ENCODE measurements at regions not wholly inside any gene's neighbourhood (a gene's known extent, or its start where the extent isn't known, plus 50 kb on each side); places are given as distances from the start of the nearest gene placed in this dataset.

GRCh38 chr2:107078584-107078983, 192.6 kb upstream of the ST6GAL2 start:
- no peak overlapping the region for H3K4me3 ChIP-seq (ENCODE audit: low read depth, low read length)
- TF ChIP-seq, protein P1, sequence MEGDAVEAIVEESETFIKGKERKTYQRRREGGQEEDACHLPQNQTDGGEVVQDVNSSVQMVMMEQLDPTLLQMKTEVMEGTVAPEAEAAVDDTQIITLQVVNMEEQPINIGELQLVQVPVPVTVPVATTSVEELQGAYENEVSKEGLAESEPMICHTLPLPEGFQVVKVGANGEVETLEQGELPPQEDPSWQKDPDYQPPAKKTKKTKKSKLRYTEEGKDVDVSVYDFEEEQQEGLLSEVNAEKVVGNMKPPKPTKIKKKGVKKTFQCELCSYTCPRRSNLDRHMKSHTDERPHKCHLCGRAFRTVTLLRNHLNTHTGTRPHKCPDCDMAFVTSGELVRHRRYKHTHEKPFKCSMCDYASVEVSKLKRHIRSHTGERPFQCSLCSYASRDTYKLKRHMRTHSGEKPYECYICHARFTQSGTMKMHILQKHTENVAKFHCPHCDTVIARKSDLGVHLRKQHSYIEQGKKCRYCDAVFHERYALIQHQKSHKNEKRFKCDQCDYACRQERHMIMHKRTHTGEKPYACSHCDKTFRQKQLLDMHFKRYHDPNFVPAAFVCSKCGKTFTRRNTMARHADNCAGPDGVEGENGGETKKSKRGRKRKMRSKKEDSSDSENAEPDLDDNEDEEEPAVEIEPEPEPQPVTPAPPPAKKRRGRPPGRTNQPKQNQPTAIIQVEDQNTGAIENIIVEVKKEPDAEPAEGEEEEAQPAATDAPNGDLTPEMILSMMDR (IDR thresholded peaks at IDR 0.05; ENCODE audit: insufficient read depth, low read depth, low read length, missing control alignments), result no peak
- no peak for DNase-seq (ENCODE audit: low read depth)

GRCh38 chr2:107086497-107086896, 200.5 kb upstream of the ST6GAL2 start:
- no peak overlapping the region for H3K4me3 ChIP-seq (ENCODE audit: low read depth, low read length)
- DNase-seq (ENCODE audit: low read depth), result no peak
- TF ChIP-seq, protein P1 (IDR thresholded peaks at IDR 0.05; ENCODE audit: insufficient read depth, low read depth, low read length, missing control alignments), result no peak

DNA sequence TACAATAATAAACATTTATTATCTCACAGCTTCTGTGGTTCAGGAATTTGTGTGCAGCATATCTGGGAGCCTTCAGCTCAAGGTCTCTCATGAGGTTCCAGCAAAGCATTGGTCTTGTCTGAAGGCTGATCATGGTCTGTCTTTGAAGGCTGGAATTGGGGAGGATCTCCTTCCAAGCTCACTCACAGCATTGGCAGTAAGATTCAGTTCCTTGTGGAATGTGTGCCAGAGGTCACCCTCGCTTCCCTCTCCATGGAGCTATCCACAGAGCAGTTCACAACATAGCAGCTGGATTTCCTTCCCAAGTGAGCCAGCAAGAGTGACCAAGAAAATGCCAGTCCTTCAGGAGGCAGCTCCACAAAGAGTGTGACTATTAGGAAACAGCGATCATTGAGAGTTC, 202.2 kb upstream of the ST6GAL2 start:
- DNase-seq (ENCODE audit: low read depth), result no peak
- H3K4me3 ChIP-seq (ENCODE audit: low read depth, low read length), result no peak overlapping the region
- TF ChIP-seq, protein P1 (IDR thresholded peaks at IDR 0.05; ENCODE audit: insufficient read depth, low read depth, low read length, missing control alignments), result no peak

- H3K4me3 ChIP-seq (ENCODE audit: low read depth, low read length), result no peak overlapping the region
- no peak for DNase-seq (ENCODE audit: low read depth)
- TF ChIP-seq, protein P1 (IDR thresholded peaks at IDR 0.05; ENCODE audit: insufficient read depth, low read depth, low read length, missing control alignments), result no peak
Measured at GRCh38 chr2:107091163-107091864, 205.3 kb upstream of the ST6GAL2 start.

DNA sequence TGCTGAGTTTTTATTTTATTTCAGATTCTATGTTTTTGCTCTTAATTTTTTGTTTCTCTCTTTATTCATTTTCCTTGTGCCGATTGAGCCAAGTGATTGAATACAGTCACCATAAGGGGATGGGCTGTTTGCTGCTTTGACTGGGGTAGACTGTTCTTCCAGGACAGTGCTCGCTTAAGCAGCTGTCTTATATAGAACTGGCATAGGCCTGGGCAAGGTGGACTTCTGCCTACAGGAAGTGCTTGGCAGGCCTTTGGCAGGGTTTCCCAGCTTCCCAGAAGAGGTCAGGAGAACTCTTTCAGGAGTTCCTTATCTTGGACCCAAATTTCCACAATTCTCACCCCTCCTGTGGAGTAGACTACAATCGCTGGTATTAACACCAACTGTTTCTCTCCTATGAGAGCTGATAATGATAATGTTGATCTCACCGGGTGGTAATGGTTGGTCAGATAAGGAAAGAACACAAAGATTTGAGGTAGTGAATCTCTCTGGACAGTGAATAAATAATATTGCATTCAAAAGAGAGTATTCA, 207.5 kb upstream of the ST6GAL2 start:
- TF ChIP-seq, protein P1 (IDR thresholded peaks at IDR 0.05; ENCODE audit: insufficient read depth, low read depth, low read length, missing control alignments), result no peak
- no peak overlapping the region for H3K4me3 ChIP-seq (ENCODE audit: low read depth, low read length)
- DNase-seq (ENCODE audit: low read depth), result no peak

DNA sequence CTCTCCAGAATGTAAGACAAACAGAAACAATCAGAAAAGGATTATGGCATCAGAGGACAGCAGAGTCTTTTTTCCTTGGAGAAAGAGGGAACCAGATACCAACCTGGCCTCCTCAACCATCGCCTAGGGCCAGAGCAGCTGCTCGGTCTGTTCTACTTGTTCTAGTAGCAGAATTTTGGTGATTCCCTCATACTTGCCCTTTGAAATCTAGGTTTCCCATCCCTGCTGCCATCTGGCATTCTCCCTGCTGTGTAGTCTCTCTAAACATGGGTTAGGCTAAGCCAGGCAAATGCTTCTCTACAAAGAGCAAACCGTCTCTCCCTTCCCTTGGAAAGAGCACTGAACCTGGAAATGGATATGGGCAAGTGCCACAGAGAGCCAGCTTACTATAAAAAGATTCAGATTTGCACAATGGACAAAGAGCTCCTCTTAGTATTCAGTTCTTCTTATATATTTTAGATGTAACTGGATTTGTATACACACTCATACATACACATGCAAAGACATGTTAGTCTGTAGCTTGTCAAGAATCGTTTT, 208.6 kb upstream of the ST6GAL2 start:
- no peak overlapping the region for H3K4me3 ChIP-seq (ENCODE audit: low read depth, low read length)
- TF ChIP-seq, protein P1 (IDR thresholded peaks at IDR 0.05; ENCODE audit: insufficient read depth, low read depth, low read length, missing control alignments), result no peak
- no peak for DNase-seq (ENCODE audit: low read depth)

All from GM12865 (cell line).